ENCODE measurements at regions not wholly inside any gene's neighbourhood (a gene's known extent, or its start where the extent isn't known, plus 50 kb on each side); places are given as distances from the start of the nearest gene placed in this dataset.

DNA sequence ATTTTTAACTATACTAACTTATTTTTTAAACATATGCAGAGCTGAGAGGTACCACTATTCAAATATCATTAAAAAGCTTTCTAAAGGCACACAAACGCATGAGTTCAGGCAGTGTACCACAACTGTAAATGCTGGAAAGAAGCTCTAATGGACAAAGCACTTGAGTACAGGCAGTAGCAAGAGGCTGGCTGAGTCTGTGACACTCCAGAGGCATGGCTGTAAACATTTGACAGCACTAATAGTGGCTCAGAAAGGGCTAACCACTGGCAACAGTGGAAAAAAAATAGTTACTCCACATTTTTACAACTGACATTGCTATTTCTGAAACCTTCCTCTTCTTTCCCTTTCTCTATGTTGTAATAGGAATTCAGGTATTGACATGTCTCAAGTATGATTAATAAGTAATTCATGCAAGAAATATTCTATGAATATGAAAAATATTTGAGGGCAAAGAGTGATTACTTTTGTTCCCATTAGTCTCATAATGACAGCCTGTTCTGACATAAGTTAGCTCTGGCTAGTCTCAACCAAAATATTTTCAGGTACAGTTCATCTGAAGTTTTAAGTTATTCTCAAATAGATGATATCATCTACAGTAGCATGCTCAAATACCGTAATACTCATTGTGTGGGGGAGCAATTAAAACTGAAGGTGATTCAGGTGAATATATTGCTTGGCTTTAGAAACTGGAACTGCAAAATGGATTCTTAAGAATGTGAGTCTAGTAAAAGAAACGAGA, 324.0 kb upstream of the POT1 start:
- ChIA-PET CTCF (ENCODE audit: low intra/inter-chr PET ratio) (no interaction called here), POLR2A (no interaction called here)
- WGBS (ENCODE audit: insufficient coverage, low coverage, missing lambda C conversion rate): 10% methylated on average over 3 of the region's 3 CpGs
- Histone ChIP-seq H3K4me1 (replicated peaks in 1 of 2; ENCODE audit: control insufficient read depth in 2 of 2, insufficient read depth in 2 of 2, low read length in 2 of 2) (no peaks in the 10 kb centered on the region), H3K4me3 (no peak overlapping the region), H3K27me3 (ENCODE audit: control insufficient read depth in 2 of 2, insufficient read depth in 2 of 2, low read length in 2 of 2) (no peaks in the 10 kb centered on the region), H3K9me1 (ENCODE audit: control insufficient read depth, insufficient read depth, low read length) (no peaks in the 10 kb centered on the region), H3K27ac (ENCODE audit: extremely low read depth, low read depth, low read length) (no peak overlapping the region), H3K9ac (ENCODE audit: insufficient read depth in 1 of 2, low read depth in 2 of 2, low read length in 2 of 2) (no peak overlapping the region), H2AFZ (ENCODE audit: low read depth, low read length) (no peak overlapping the region), H3K79me2 (ENCODE audit: control insufficient read depth, insufficient read depth, low read length) (no peaks in the 10 kb centered on the region), H4K20me1 (replicated peaks; ENCODE audit: control insufficient read depth, insufficient read depth, low read length) (no peaks in the 10 kb centered on the region), H3K9me3 (replicated peaks; ENCODE audit: control insufficient read depth, insufficient read depth, low read depth, low read length) (0 out of 2 replicates have a peak, but pooled peaks cover under 1% of the 10 kb centered on the region), H3K4me2 (ENCODE audit: insufficient read depth, low read length) (no peak overlapping the region), H3K36me3 (ENCODE audit: control insufficient read depth, insufficient read depth, low read length) (no peaks in the 10 kb centered on the region)
- no peak for FAIRE-seq
- DNase-seq (ENCODE audit: extremely low read depth in 1 of 4, low spot score in 3 of 4): no peak
- no TSS peak for BruUV-seq (replicated peaks)
- no peak for ATAC-seq
- intact Hi-C loops (cut with micrococcal nuclease) (no loop called here), in situ Hi-C loops (cut with MboI) (no loop called here)
- TF ChIP-seq ZNF764 (CRISPR knock-in tag; IDR thresholded peaks at IDR 0.05; ENCODE audit: low read depth) (no peak), C11orf30 (IDR thresholded peaks at IDR 0.05; ENCODE audit: low read depth) (no peak), KAT2B (IDR thresholded peaks at IDR 0.05; ENCODE audit: low read depth, low read length) (no peak), NFE2L1 (tag; IDR thresholded peaks at IDR 0.05; ENCODE audit: borderline replicate concordance, low read depth) (no peak), PPARD (CRISPR knock-in tag; IDR thresholded peaks at IDR 0.05) (no peak), CHCHD3 (CRISPR knock-in tag; IDR thresholded peaks at IDR 0.05) (no peak), ZNF24 (IDR thresholded peaks at IDR 0.05) (no peak), CTBP1 (IDR thresholded peaks at IDR 0.05; ENCODE audit: borderline replicate concordance) (no peak), ATF7 (IDR thresholded peaks at IDR 0.05) (no peak), SAP30 (IDR thresholded peaks at IDR 0.05; ENCODE audit: borderline replicate concordance, insufficient read depth, low read depth, low read length, poor library complexity, severe bottlenecking) (no peak), KLF16 (IDR thresholded peaks at IDR 0.05) (no peak), ZKSCAN1 (IDR thresholded peaks at IDR 0.05; ENCODE audit: low read depth, low read length) (no peak), COPS2 (conservative IDR thresholded peaks at IDR 0.05) (no peak)
- TF ChIP-seq, protein P1, sequence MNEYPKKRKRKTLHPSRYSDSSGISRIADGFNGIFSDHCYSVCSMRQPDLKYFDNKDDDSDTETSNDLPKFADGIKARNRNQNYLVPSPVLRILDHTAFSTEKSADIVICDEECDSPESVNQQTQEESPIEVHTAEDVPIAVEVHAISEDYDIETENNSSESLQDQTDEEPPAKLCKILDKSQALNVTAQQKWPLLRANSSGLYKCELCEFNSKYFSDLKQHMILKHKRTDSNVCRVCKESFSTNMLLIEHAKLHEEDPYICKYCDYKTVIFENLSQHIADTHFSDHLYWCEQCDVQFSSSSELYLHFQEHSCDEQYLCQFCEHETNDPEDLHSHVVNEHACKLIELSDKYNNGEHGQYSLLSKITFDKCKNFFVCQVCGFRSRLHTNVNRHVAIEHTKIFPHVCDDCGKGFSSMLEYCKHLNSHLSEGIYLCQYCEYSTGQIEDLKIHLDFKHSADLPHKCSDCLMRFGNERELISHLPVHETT (CRISPR knock-in tag; conservative IDR thresholded peaks at IDR 0.05 in 1 of 2, IDR thresholded peaks at IDR 0.05 in 1 of 2): no peak
- TF ChIP-seq, protein P2, sequence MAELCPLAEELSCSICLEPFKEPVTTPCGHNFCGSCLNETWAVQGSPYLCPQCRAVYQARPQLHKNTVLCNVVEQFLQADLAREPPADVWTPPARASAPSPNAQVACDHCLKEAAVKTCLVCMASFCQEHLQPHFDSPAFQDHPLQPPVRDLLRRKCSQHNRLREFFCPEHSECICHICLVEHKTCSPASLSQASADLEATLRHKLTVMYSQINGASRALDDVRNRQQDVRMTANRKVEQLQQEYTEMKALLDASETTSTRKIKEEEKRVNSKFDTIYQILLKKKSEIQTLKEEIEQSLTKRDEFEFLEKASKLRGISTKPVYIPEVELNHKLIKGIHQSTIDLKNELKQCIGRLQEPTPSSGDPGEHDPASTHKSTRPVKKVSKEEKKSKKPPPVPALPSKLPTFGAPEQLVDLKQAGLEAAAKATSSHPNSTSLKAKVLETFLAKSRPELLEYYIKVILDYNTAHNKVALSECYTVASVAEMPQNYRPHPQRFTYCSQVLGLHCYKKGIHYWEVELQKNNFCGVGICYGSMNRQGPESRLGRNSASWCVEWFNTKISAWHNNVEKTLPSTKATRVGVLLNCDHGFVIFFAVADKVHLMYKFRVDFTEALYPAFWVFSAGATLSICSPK (IDR thresholded peaks at IDR 0.05; ENCODE audit: borderline replicate concordance): no peak
- TF ChIP-seq, protein P3, sequence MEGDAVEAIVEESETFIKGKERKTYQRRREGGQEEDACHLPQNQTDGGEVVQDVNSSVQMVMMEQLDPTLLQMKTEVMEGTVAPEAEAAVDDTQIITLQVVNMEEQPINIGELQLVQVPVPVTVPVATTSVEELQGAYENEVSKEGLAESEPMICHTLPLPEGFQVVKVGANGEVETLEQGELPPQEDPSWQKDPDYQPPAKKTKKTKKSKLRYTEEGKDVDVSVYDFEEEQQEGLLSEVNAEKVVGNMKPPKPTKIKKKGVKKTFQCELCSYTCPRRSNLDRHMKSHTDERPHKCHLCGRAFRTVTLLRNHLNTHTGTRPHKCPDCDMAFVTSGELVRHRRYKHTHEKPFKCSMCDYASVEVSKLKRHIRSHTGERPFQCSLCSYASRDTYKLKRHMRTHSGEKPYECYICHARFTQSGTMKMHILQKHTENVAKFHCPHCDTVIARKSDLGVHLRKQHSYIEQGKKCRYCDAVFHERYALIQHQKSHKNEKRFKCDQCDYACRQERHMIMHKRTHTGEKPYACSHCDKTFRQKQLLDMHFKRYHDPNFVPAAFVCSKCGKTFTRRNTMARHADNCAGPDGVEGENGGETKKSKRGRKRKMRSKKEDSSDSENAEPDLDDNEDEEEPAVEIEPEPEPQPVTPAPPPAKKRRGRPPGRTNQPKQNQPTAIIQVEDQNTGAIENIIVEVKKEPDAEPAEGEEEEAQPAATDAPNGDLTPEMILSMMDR (IDR thresholded peaks at IDR 0.05 in 2 of 3, conservative IDR thresholded peaks at IDR 0.05 in 1 of 3; ENCODE audit: insufficient read depth in 2 of 3, low read depth in 1 of 3, low read length in 3 of 3): no peak
